ENCODE measurements at regions not wholly inside any gene's neighbourhood (a gene's known extent, or its start where the extent isn't known, plus 50 kb on each side); places are given as distances from the start of the nearest gene placed in this dataset.

GRCh38 chrX:147476008-147476407 is 435.7 kb upstream of the FMR1 start:
- TF ChIP-seq, protein P1, sequence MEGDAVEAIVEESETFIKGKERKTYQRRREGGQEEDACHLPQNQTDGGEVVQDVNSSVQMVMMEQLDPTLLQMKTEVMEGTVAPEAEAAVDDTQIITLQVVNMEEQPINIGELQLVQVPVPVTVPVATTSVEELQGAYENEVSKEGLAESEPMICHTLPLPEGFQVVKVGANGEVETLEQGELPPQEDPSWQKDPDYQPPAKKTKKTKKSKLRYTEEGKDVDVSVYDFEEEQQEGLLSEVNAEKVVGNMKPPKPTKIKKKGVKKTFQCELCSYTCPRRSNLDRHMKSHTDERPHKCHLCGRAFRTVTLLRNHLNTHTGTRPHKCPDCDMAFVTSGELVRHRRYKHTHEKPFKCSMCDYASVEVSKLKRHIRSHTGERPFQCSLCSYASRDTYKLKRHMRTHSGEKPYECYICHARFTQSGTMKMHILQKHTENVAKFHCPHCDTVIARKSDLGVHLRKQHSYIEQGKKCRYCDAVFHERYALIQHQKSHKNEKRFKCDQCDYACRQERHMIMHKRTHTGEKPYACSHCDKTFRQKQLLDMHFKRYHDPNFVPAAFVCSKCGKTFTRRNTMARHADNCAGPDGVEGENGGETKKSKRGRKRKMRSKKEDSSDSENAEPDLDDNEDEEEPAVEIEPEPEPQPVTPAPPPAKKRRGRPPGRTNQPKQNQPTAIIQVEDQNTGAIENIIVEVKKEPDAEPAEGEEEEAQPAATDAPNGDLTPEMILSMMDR (IDR thresholded peaks at IDR 0.05; ENCODE audit: insufficient read depth, low read depth, low read length), result no peak
- no peak for TF ChIP-seq EZH2 (IDR thresholded peaks at IDR 0.05; ENCODE audit: insufficient read depth, low read length)
